ENCODE measurements at regions not wholly inside any gene's neighbourhood (a gene's known extent, or its start where the extent isn't known, plus 50 kb on each side); places are given as distances from the start of the nearest gene placed in this dataset.

DNA sequence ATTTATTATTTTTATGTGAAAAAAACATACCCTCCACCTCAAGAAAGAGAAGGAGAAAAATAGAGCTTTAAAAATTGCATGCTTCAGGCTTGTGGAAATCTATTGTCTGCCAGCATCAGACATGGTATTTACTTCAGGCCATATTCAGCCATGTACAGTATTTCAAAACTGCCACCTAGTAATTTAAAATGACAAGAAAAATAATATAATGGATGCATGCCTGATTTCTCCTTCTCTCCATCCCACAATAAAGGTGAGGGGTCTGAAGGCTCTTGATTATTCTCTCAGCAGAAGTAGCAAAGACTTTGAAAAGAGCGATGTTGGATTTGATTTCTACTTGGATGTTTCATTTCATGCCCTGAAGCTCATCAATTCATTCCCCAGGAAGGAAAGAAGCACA, 250.7 kb downstream of the TBC1D4 start:
- no peak for DNase-seq

DNA sequence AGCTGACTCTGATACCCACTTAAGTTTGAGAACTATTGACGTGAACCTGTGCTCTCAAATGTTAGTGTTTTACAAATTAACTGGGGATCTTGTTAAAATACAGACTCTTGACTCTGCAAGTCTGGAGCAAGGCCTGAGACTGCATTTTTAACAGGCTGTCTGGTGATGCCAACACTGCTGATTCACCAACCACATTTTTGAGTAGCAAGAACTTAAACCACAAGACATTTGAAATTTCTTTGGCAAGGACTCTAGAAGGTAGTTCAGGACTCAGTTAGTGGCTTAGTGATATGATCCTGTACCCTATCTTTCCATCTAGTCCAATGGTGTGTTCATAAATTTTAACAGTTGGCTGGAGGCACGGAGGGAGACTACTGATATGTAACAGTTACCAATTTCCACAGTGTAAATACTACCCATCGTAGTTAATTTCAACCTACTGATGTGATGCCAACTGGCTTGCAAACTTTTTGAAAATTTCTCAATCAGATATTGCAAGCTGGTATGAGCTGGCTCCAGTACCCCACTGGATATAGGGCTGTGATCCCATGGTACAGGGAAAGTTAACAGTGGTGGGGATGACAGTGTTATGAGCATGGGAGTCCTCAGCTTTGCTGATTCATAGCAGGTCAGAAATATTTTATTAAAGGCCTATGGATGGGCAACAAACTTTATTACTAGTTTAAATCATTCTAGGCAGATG, 255.1 kb downstream of the TBC1D4 start:
- no peak for DNase-seq

DNA sequence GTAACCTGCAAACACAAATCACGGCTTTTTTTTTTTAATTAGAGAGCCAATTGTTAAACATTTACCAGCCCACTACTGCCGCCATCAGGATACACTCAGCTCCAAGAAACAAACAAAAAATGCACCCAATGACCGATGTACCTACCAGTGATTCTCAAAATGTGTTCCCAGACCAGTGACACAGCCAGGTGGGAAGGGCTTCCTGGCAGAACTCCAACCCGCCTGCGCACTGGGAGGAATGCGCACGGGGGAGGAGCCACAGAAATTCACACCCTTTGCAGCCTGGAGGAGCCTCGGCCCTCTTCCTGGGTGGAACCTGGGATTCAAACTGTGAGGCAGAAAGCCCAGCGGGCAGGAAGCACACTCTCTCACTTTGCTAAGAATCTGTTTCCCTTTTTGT, 255.9 kb downstream of the TBC1D4 start:
- no peak for DNase-seq

DNA sequence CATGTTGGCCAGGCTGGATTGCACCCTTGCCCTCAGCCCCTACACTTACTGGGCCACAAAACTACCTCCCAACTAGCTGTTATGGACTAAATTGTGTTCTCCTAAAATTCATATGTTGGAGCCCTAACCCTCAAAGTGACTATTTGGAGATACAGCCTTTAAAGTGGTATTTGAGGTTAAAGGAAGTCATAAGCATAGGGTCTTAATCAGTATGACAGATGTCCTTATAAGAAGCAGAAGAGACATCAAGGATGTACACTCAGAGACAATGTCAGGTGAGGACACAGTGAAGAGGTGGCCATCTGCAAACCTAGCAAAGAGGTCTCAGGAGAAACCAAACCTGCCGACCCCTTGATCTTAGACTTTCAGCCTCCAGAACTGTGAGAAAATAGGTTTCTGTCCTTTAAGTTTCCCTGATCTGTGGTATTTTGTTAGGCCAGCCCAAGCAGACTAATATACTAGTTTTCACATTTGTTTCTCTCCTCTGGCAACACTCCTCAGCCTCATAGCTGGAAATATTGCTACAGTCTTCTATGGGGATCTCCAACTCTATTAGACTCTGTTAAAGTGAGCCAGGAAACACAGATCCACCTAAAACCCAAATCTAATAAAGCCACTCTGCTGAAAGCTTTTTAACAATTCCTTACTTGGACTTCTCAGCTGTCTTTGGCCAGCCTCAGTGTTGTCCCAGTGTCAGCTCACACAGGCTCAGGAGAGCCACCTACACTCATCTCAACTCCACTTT, 256.5 kb downstream of the TBC1D4 start:
- no peak for DNase-seq

DNA sequence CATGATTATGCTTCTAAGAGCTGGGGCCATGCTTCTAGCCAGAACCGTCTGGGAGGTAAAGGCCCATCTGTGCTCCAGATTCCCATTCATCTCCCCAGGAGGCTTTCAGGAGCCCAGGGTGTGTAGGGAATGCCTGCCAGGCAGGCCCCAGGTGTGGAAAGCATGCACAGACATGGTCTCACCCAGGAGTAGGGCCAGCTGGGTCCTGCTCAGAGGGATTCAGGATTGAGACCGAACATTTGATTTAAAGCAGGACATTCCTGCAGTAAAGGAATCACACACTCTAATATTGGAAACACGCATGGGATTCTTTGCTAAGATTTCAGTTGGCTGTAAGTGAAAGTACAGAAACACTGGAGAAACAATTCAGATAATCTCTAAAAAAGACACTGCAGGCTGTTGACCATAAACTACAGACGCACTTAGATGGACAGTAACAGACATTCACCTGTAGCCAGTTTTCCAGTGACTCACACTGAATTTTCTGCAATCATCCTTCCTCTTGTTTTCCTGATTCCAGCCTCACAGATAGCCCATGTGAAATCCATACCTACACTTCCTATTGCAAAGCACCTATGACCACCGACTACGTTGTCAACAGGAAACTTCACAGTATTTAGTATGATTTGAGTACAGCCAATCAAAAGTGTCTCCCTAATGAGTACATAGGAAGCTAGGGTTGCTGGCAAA, 257.8 kb downstream of the TBC1D4 start:
- no peak for DNase-seq

DNA sequence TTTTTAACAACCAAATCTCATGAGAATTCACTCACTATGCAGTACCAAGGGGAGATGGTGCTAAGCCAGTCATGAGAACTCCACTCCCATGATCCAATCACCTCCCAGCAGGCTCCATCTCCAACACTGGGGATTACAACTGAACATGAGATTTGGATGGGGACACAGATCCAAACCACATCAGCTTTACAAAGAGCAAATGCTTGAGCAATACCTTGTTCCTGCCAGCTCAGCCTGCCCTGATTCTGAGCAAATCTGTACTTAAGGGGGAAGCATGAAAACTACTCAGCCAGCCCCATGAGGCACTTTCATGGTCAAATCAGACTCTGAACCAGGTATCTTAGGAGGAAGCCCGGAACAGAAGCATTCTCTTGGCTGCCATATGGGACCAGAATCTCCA, 259.9 kb downstream of the TBC1D4 start:
- DNase-seq = no peak

DNA sequence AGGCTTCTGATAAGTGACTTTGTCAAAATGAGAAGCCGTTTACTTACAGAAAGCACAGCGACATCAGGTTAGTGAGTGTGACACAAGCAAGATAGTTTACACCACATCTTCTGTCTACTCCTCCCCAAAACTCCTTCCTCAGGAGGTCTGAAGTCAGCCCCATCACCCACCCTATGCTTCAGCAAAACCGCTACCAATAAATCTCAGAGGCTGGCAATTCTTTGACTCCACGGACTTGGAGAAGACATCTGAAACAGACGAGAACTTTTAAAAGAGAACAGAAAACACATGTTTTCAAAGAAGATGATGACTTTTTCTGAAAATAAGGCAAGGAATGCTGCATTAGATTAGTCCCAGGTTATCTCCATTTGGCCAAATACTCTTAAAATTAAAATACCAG, 261.1 kb downstream of the TBC1D4 start:
- no peak for DNase-seq

DNA sequence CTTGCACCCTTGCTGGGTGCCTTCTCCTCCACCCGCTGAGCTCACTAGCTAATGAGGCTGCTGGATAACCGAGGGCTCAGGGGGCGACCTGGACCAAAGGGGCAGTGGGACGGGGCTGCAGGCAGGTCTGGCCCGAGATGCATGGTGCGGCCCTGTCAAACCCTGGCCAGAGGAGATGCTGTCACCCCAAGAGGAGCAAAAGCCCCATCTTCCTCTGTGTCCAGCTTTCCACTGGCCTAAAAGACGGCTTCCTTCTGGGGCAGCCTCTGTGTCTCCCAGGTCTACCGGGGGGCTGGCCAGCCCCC, 261.8 kb downstream of the TBC1D4 start:
- no peak for DNase-seq

- peak; percentile 80 for DNase-seq
Observed at GRCh38 chr13:75219479-75220237, 262.3 kb downstream of the TBC1D4 start.

DNA sequence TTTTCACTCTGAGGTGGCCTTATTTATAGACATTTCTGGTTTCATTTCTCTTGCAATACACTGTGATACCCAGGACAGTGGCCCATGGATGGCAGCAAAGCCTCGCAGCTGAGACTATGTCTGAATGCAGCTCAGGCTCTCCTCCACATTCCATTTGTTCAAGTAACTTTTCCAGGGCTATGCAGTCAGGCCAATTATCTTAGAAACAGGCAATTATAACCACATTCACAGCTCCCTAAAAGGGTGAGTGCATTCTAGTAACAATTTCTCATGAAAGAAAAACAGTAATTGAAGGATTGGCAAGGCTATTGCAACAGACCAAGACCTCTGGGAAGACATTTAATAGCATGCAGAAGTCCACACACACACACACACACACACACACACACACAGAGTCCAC, 264.0 kb downstream of the TBC1D4 start:
- no peak for DNase-seq

DNA sequence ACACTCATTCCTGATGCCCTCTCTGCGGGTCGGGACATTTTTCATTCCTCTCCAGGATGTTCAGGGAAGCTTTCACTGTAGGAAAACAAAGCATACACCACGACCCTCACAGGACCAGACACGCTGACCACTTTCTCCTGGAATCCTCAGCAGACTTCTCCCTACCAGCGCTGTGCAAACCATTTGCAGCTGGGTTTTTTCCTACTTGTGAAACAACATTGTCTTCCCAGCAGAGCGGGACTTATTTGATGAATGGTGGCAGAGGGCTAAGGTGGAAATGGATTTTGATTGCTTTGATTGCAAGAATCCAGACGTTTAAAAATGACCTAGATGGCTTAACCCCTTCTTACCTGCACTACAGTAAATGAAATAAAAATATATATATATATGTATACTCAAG, 265.9 kb downstream of the TBC1D4 start:
- DNase-seq = no peak

GRCh38 chr13:75214846-75215245, 267.1 kb downstream of the TBC1D4 start:
- no peak for DNase-seq

DNA sequence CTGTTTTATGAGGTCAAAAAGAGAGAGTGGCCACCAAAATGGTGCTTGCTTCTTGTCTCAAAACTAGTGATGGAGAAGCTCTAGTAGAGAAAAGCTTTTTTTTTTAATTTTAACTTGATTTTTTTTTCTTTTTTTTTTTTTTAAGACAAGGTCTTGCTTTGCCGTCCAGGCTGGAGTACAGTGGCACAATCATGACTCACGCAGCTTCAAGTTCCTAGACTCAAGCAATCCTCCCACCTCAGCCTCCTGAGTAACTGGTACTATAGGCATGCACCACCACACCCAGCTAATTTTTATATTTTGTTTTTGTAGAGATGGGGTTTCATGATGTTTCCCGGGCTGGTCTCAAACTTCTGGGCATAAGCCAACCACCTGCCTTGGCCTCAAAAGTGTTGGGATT, 279.0 kb downstream of the TBC1D4 start:
- no peak for DNase-seq

DNA sequence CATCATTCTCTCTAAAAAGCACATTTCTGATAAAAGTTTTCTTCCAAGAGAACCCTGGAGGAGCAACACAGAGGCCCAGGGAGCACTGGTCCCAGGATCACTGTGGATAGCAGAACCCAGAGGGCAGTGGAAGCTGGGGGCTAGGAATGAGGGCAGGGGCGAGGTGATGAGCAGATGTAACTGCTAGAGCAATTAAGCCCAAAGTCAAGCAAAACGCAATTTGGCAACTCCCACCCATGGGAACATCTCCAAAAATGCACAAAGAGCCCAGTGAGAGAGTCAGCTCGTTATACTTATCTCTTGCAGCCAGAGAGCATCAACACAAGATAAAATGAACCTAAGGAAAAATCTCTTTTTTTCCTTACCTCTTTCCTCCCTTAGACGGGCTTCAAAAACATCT, 284.2 kb downstream of the TBC1D4 start:
- no peak for DNase-seq

DNA sequence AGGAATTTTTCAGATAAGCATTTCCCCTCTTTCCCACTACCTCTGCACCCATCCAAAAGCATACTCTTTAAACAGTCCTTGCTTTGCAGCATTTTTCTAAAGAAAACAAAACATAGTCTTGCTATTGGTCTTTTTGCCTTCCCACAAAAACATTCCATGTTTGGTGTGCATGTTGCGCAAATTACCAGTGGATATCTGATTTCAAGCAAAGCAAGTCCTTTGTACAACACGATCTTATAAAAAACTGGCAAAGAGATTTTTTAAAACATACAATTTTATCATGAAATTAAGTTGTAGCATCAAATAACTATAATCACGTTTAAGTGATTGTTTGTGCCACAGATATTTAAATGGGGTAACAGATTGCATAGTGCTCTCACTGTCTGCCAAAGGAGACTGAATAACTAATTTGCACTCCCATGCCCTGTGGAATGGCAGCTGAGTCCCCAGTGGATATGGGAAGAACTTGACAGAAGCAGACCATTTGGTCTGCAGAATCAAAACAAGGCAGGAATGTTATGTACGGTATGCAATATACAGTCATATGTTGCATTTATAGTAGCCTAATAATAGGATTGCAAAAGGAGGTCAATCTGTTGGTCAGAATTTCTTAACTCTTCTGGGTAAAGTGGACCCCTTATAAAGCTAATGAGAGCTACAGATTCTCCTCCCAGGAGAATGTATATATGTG, 285.7 kb downstream of the TBC1D4 start:
- no peak for DNase-seq

- DNase-seq = no peak
Observed at GRCh38 chr13:75195495-75196146, 286.3 kb downstream of the TBC1D4 start.

- no peak for DNase-seq
Observed at GRCh38 chr13:75194717-75195462, 287.1 kb downstream of the TBC1D4 start.

GRCh38 chr13:75186379-75186778, 295.6 kb downstream of the TBC1D4 start:
- no peak for DNase-seq

DNA sequence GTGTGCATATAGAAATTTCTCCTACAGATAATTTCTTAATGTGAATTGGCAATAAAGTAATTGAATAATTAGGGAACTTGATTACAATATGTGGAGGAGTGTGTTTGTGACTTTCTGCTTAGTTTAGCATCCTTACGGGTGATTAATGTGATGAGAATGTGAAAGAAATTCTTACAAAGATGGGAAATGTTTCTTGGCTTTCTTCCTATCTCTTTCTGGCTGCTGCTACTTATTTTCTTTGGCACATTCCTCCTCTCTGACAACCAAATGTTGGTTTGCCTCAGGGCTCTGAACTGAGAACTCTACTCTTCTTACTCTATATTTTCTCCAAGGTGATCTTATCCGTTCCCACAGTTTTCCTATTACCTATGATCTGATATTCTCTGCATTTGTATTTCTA, 300.1 kb downstream of the TBC1D4 start:
- DNase-seq = no peak

GRCh38 chr13:75180805-75181455, 301.0 kb downstream of the TBC1D4 start:
- no peak for DNase-seq

- no peak for DNase-seq
Observed at GRCh38 chr13:75178436-75178835, 303.5 kb downstream of the TBC1D4 start.
